Lower leg skin (tissue), 4 donors: ENCODE measurements at regions not wholly inside any gene's neighbourhood (a gene's known extent, or its start where the extent isn't known, plus 50 kb on each side); places are given as distances from the start of the nearest gene placed in this dataset.

Experiments used
- DNase-seq, 2 donors: peaks; one replicate each; pipeline ENCODE4 v3.0.0-alpha.2; 2019; ENCODE audit warnings: low spot score in 2 of 2
- H3K4me3 ChIP-seq: fragments of 200-600 bp; sonication (generic); 2 replicates; pipeline ENCODE4 v1.5.1; 2017; ENCODE audit warnings: mild to moderate bottlenecking, low read depth; ENCODE audit not compliant: poor library complexity, severe bottlenecking
- POLR2A ChIP-seq, 2 donors: fragments of 450-650 bp; IDR thresholded peaks; one replicate each; pipeline ENCODE4 v1.6.1; 2016 to 2017; ENCODE audit warnings: antibody characterized with exemption in 2 of 2, mild to moderate bottlenecking in 1 of 2, moderate library complexity in 1 of 2
- whole genome bisulfite sequencing, 2 donors: methylation state at CpG; one replicate each; pipeline ENCODE4 v1.1.5; 2018; 5-methylcytosine and 5-hydroxymethylcytosine counted together
- intact Hi-C: fragments of 100-400 bp; cut with DNase I; formaldehyde crosslinking; loops from one replicate; pipeline ENCODE4 v1.15.0; 2023; ENCODE audit warnings: low total_unique reads
- TF ChIP-seq, protein P1 (sequence below), 3 donors: fragments of 450-650 bp; IDR thresholded peaks; one replicate each; pipeline ENCODE4 v1.5.1; 2016; ENCODE audit warnings: antibody characterized with exemption in 3 of 3, mild to moderate bottlenecking in 3 of 3, moderate library complexity in 2 of 3

DNA sequence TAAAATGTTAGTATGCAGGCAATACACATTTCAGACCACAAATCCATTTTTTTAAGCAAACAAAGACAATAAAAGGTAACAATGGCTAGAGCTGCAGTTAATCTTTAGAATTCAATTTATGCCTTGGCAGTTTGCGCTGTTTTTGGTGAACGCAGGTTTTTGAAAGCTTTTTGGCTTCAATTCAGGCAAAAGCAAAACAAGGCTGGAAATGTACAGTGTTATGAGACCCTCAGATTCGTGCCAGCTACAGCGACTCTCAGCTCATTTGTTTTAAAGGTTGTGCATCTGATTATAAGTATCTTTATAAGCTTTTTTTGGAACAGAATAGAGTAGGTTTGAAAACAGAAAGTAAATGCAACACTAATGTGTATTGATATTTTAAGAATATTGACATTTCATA is 63.6 kb upstream of the SOX1 start:
- no peak for DNase-seq
- TF ChIP-seq POLR2A (IDR thresholded peaks at IDR 0.05), result no peak
- TF ChIP-seq, protein P1, sequence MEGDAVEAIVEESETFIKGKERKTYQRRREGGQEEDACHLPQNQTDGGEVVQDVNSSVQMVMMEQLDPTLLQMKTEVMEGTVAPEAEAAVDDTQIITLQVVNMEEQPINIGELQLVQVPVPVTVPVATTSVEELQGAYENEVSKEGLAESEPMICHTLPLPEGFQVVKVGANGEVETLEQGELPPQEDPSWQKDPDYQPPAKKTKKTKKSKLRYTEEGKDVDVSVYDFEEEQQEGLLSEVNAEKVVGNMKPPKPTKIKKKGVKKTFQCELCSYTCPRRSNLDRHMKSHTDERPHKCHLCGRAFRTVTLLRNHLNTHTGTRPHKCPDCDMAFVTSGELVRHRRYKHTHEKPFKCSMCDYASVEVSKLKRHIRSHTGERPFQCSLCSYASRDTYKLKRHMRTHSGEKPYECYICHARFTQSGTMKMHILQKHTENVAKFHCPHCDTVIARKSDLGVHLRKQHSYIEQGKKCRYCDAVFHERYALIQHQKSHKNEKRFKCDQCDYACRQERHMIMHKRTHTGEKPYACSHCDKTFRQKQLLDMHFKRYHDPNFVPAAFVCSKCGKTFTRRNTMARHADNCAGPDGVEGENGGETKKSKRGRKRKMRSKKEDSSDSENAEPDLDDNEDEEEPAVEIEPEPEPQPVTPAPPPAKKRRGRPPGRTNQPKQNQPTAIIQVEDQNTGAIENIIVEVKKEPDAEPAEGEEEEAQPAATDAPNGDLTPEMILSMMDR (IDR thresholded peaks at IDR 0.05), result no peak
- 75 to 77% methylated on average over 4 of the region's 4 CpGs for WGBS, 2 donors
- H3K4me3 ChIP-seq, result no peak overlapping the region
- intact Hi-C loops, result no loop called here

DNA sequence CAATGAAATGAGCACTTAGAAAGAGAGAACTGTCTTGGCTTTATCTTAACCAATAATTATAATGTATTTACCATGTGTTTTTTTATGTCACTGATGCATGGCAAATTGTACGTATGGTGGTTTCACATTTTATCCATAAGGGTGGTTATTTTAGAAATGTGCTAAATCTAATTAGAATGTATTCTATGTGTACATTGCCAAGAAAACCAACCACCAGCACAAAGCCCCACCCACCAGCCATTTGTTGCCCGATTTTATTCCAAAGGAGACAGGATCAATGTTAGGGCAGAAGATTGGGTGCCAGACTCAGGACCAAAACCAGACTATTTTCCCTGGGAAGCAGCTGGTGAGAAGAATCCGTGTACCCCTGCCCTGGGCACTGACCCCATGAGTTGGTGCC is 63.0 kb upstream of the SOX1 start:
- no peak for TF ChIP-seq POLR2A (IDR thresholded peaks at IDR 0.05)
- TF ChIP-seq, protein P1 (IDR thresholded peaks at IDR 0.05), result no peak

DNA sequence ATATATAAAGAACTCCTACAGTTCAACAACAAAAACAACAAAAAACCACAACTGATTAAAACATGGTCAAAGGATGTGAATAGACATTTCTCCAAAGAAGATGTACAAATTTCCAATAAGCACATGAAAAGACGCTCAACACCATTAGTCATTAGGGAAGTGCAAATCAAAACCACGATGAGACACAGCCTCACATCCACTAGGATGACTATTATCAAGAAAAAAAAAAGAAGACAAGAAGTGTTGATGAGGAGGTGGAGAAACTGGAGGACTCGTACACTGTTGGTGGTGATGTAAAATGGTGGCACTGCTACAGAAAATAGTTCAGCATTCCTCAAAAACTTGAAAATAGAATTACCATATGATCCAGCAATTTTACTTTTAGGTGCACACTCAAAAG is 61.0 kb upstream of the SOX1 start:
- no peak overlapping the region for H3K4me3 ChIP-seq
- TF ChIP-seq POLR2A (IDR thresholded peaks at IDR 0.05), result no peak
- TF ChIP-seq, protein P1 (IDR thresholded peaks at IDR 0.05), result no peak
- 88 to 89% methylated on average over 3 of the region's 3 CpGs for WGBS, 2 donors
- intact Hi-C loops, result no loop called here
- no peak for DNase-seq

More for the DNA sequence above, 63.0 kb upstream of the SOX1 start:
- WGBS, 2 donors, result 65 to 82% methylated on average over 3 of the region's 3 CpGs
- intact Hi-C loops, result no loop called here
- no peak for DNase-seq
- H3K4me3 ChIP-seq, result no peak overlapping the region

DNA sequence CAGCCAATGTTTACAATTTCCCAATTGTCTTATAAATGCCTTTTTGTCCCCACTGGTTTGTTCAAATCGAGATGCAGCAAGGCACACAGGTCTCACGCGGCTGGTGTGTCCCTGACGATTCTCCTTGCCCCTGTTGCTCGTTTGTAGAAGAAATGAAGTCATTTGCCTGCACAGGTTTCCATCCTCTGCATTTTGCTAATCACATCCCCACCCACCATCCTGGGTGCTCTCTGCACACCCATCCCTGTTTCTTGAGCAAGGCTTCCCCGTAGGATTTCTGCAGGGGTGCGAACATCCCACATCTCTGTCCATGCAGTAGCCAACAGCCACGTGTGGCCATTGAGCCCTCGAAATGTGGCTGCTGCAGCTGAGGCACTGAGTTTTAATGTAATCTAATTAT is 59.8 kb upstream of the SOX1 start:
- no peak overlapping the region for H3K4me3 ChIP-seq
- intact Hi-C loops, result no loop called here
- no peak for DNase-seq
- TF ChIP-seq POLR2A (IDR thresholded peaks at IDR 0.05), result no peak
- TF ChIP-seq, protein P1 (IDR thresholded peaks at IDR 0.05), result no peak
- 89 to 93% methylated on average over 9 of the region's 9 CpGs for WGBS, 2 donors

DNA sequence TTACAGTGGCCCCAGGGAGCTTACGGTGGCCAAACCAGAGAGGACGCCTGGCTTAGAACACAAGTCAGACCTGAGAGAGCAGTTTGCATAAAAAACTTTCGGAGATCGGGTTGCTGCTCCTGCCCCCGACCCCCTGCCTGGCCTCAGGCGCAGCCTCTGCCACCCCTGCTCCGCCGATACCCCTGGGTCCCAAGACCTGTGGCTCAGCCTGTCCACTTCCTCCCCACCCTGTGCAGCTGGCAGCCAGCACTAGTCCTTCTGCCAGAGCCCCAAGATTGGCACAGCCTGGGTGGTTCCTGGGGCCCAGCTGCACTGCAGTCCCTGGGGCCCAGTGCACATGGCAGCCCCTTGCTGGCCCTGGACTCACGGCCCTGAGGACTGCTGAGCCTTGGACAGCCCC is 56.2 kb upstream of the SOX1 start:
- TF ChIP-seq POLR2A (IDR thresholded peaks at IDR 0.05), result no peak
- TF ChIP-seq, protein P1 (IDR thresholded peaks at IDR 0.05), result no peak
- WGBS, 2 donors, result 84 to 88% methylated on average over 8 to 9 of the region's 9 CpGs
- intact Hi-C loops, result no loop called here

DNA sequence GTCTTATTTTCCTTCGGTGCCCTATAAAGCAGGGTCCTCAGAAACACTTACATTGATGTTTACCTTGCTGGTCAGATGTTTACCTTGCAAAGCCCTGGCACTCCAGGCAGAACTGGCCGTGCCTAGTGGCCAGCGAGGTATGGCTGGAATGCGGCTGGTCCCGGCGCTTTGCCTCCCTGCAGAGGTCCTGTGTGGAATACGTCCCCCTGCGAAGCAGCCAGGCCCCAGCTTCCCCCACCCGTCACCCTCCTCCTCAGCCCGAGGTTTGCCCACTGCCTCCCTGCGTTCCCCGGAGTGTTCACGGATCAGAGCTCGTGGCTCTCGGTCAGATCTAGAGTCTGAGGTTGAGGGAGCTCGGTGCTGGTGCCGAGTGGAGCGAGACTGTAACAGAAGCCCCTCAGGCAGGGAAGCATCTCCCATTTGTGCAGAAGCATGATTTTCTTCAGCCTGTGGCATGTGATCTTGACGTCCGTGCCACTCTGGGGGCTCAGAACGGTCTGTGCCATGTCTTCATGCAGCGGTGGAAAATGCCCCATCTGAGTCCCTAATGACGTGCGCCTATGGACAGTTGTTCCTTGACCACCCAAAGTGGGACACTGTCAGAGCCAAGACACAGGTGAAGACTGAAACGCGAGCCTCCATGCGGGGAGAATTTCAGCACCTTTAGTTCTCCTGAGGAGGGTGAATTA is 54.8 kb upstream of the SOX1 start:
- no peak overlapping the region for H3K4me3 ChIP-seq
- intact Hi-C loops, result no loop called here
- WGBS, 2 donors, result 74 to 77% methylated on average over 27 of the region's 27 CpGs
- TF ChIP-seq POLR2A (IDR thresholded peaks at IDR 0.05), result no peak
- TF ChIP-seq, protein P1 (IDR thresholded peaks at IDR 0.05), result no peak
- no peak for DNase-seq

More for the DNA sequence above, 56.2 kb upstream of the SOX1 start:
- no peak for DNase-seq
- no peak overlapping the region for H3K4me3 ChIP-seq
